RWPE2 (cell line): ENCODE measurements at regions not wholly inside any gene's neighbourhood (a gene's known extent, or its start where the extent isn't known, plus 50 kb on each side); places are given as distances from the start of the nearest gene placed in this dataset.

Experiments used
- ATAC-seq: fragments of 200-7000 bp; cut with Tn5 transposase; 3 replicates; pipeline ENCODE4 v1.9.1; 2021; ENCODE audit warnings: low read depth
- DNase-seq: peaks from one replicate; pipeline ENCODE4 v3.0.0-alpha.2; 2020; ENCODE audit warnings: low spot score
- H3K27ac ChIP-seq: fragments of 450-650 bp; 2 replicates; pipeline ENCODE4 v1.5.1; 2017; ENCODE audit warnings: mild to moderate bottlenecking; ENCODE audit not compliant: poor library complexity, severe bottlenecking
- H3K27me3 ChIP-seq: fragments of 250-450 bp; sonication (Bioruptor Pico); 2 replicates; pipeline ENCODE4 v1.5.1; 2021; ENCODE audit warnings: mild to moderate bottlenecking, moderate library complexity; ENCODE audit not compliant: insufficient read depth, poor library complexity, severe bottlenecking
- H3K36me3 ChIP-seq: fragments of 250-450 bp; sonication (Bioruptor Pico); 2 replicates; pipeline ENCODE4 v1.5.1; 2020; ENCODE audit warnings: low read depth, mild to moderate bottlenecking, moderate library complexity
- H3K4me1 ChIP-seq: fragments of 250-450 bp; sonication (Bioruptor Pico); 2 replicates; pipeline ENCODE4 v1.5.1; 2021; ENCODE audit warnings: mild to moderate bottlenecking, moderate library complexity; ENCODE audit not compliant: insufficient read depth, poor library complexity, severe bottlenecking
- H3K4me3 ChIP-seq: fragments of 250-450 bp; sonication (Bioruptor Pico); 2 replicates; pipeline ENCODE4 v1.5.1; 2021; ENCODE audit warnings: mild to moderate bottlenecking, moderate library complexity; ENCODE audit not compliant: severe bottlenecking
- H3K9me3 ChIP-seq: fragments of 250-450 bp; sonication (Bioruptor Pico); 2 replicates; pipeline ENCODE4 v1.5.1; 2021; ENCODE audit warnings: mild to moderate bottlenecking, moderate library complexity; ENCODE audit not compliant: severe bottlenecking
- TF ChIP-seq, protein P1 (sequence below): fragments of 450-650 bp; IDR thresholded peaks from one replicate; pipeline ENCODE4 v1.5.1; 2017; ENCODE audit warnings: mild to moderate bottlenecking, moderate library complexity; ENCODE audit not compliant: poor library complexity, severe bottlenecking

DNA sequence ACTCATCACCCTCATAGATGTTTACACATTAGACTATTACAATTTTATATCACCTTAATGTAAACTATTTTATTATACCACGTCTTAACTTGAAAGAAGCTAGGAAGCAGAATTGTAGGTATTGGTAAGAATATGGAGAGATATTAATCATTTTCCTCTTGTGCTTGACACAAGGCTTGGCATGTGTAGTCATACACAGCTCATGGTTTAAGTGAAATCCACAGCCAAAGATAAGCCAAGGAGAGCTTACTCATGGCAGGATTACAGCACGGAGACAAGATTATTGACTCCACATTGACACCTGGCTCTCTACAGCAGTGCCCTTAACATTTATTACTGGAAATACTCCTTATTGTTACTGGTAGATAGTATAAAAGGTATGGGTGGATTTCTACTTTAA is 68.4 kb upstream of the ADGRL4 start:
- no peak overlapping the region for H3K27ac ChIP-seq
- no peaks in the 10 kb centered on the region for H3K9me3 ChIP-seq
- H3K27me3 ChIP-seq: no peaks in the 10 kb centered on the region
- H3K4me3 ChIP-seq: no peak overlapping the region
- 0 out of 2 replicates have a peak, but pooled peaks cover 3% of the 10 kb centered on the region for H3K36me3 ChIP-seq
- DNase-seq: no peak
- H3K4me1 ChIP-seq: no peaks in the 10 kb centered on the region
- peak; percentile 40; the same call in 2 of the 3 replicates for ATAC-seq
- TF ChIP-seq, protein P1, sequence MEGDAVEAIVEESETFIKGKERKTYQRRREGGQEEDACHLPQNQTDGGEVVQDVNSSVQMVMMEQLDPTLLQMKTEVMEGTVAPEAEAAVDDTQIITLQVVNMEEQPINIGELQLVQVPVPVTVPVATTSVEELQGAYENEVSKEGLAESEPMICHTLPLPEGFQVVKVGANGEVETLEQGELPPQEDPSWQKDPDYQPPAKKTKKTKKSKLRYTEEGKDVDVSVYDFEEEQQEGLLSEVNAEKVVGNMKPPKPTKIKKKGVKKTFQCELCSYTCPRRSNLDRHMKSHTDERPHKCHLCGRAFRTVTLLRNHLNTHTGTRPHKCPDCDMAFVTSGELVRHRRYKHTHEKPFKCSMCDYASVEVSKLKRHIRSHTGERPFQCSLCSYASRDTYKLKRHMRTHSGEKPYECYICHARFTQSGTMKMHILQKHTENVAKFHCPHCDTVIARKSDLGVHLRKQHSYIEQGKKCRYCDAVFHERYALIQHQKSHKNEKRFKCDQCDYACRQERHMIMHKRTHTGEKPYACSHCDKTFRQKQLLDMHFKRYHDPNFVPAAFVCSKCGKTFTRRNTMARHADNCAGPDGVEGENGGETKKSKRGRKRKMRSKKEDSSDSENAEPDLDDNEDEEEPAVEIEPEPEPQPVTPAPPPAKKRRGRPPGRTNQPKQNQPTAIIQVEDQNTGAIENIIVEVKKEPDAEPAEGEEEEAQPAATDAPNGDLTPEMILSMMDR: no peak

DNA sequence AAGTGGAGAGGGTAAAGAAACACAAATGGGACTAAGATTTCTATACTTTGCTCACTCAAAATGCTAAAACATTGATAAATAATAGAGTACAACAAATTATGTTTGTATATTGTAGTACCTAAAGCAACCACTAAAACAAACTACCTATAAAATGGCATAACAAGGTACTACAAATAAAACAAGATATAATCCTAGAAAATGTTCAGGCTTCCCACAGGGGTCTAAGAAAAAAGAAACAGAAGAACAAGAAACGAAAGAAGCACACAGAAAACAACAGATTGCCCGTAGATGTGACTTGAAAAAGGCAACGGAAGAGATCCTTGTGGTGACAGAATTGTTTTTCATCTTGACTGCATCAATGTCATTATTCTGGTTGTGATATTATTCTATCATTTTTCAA is 63.3 kb upstream of the ADGRL4 start:
- Histone ChIP-seq H3K27ac (no peak overlapping the region), H3K9me3 (no peaks in the 10 kb centered on the region), H3K36me3 (no peaks in the 10 kb centered on the region), H3K4me1 (no peaks in the 10 kb centered on the region), H3K4me3 (no peak overlapping the region), H3K27me3 (no peaks in the 10 kb centered on the region)
- no peak for ATAC-seq
- TF ChIP-seq, protein P1: no peak
- DNase-seq: no peak

DNA sequence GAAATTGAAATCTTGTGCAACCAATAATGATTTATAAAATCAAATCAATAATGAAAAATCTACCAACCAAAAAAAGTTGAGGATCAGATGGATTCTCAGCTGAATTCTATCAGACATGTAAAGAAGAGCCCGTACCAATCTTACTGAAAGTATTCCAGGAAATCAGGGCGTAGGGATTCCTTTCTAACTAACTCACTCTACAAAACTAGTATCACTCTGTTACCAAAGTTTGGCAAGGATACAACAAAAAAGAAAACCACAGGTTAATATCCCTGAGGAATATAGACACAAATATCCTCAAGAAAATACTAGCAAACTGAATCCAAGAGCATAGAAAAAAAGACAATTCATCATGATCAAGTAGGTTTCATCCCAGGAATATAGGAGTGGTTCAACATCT is 52.8 kb upstream of the ADGRL4 start:
- Histone ChIP-seq H3K4me3 (no peak overlapping the region), H3K4me1 (no peaks in the 10 kb centered on the region), H3K27ac (no peak overlapping the region), H3K36me3 (no peaks in the 10 kb centered on the region), H3K9me3 (no peaks in the 10 kb centered on the region), H3K27me3 (no peaks in the 10 kb centered on the region)
- DNase-seq (no peak), ATAC-seq (no peak)
- TF ChIP-seq, protein P1: no peak
